IMR-90 (cell line): ENCODE measurements at regions not wholly inside any gene's neighbourhood (a gene's known extent, or its start where the extent isn't known, plus 50 kb on each side); places are given as distances from the start of the nearest gene placed in this dataset.

Experiments
- ATAC-seq: fragments of 200-7000 bp; cut with Tn5 transposase; 2 replicates; pipeline ENCODE4 v1.9.1; 2020; ENCODE audit warnings: low read depth, mild to moderate bottlenecking, moderate library complexity
- BruUV-seq: library from RNA; stranded (reverse); fragments of 400-500 nt; replicated peaks from 2 replicates; lab custom pipeline; 2021; lab: Mats Ljungman, UMichigan
- CTCF ChIA-PET: fragments of 300-600 bp; formaldehyde crosslinking; extraction: SDS; loops from one replicate; lab custom pipeline; 2021; ENCODE audit warnings: antibody characterized with exemption; lab: Yijun Ruan, JAX
- POLR2A ChIA-PET: fragments of 300-600 bp; sonication (Branson Sonifier 250); formaldehyde crosslinking; loops from one replicate; lab custom pipeline; 2022; ENCODE audit warnings: antibody characterized with exemption; ENCODE audit not compliant: unreplicated experiment; lab: Charles Lee
- DNase-seq: peaks from one replicate; pipeline ENCODE4 v3.0.0; 2013
- H2AFZ ChIP-seq: replicated peaks from 2 replicates; pipeline ENCODE3; 2013; ENCODE audit warnings: low read length, mild to moderate bottlenecking; ENCODE audit not compliant: poor library complexity
- H2AK5ac ChIP-seq: 2 replicates; pipeline ENCODE4 v1.6.1; 2013; ENCODE audit warnings: low read depth, low read length, inconsistent platforms
- H2AK9ac ChIP-seq: replicated peaks from 2 replicates; pipeline ENCODE3; 2013; ENCODE audit warnings: mild to moderate bottlenecking, low read depth, low read length, moderate library complexity; ENCODE audit not compliant: poor library complexity
- H2BK120ac ChIP-seq: 2 replicates; pipeline ENCODE4 v1.6.1; 2013; ENCODE audit warnings: low read depth, low read length, inconsistent platforms
- H2BK15ac ChIP-seq: 3 replicates; pipeline ENCODE4 v1.6.1; 2013; ENCODE audit warnings: low read depth, low read length, inconsistent platforms
- H2BK20ac ChIP-seq: 2 replicates; pipeline ENCODE4 v1.6.1; 2013; ENCODE audit warnings: low read depth, mild to moderate bottlenecking, inconsistent platforms, low read length, moderate library complexity
- H2BK5ac ChIP-seq: 2 replicates; pipeline ENCODE4 v1.6.1; 2013; ENCODE audit warnings: mild to moderate bottlenecking, low read depth, low read length, inconsistent platforms; ENCODE audit not compliant: poor library complexity, severe bottlenecking
- H3K14ac ChIP-seq: replicated peaks from 2 replicates; pipeline ENCODE4 v1.6.1; 2013; ENCODE audit warnings: low read depth, low read length, inconsistent platforms
- H3K18ac ChIP-seq: 2 replicates; pipeline ENCODE4 v1.6.1; 2013; ENCODE audit warnings: low read depth, low read length, control low read depth
- H3K23ac ChIP-seq: 2 replicates; pipeline ENCODE4 v1.6.1; 2013; ENCODE audit warnings: low read depth, low read length, inconsistent platforms
- H3K27ac ChIP-seq: 2 replicates; pipeline ENCODE4 v1.5.1; 2013; ENCODE audit warnings: mild to moderate bottlenecking, control low read depth, low read length; ENCODE audit not compliant: insufficient read depth
- H3K27me3 ChIP-seq: 2 replicates; pipeline ENCODE4 v1.6.1; 2013; ENCODE audit warnings: low read length; ENCODE audit not compliant: control insufficient read depth, insufficient read depth
- H3K36me3 ChIP-seq: 2 replicates; pipeline ENCODE4 v1.6.1; 2013; ENCODE audit warnings: low read length, mixed read lengths; ENCODE audit not compliant: control insufficient read depth, insufficient read depth
- H3K4ac ChIP-seq: 2 replicates; pipeline ENCODE4 v1.6.1; 2013; ENCODE audit warnings: low read depth, low read length, inconsistent platforms
- H3K4me1 ChIP-seq: 2 replicates; pipeline ENCODE4 v1.6.1; 2013; ENCODE audit warnings: low read length, mixed read lengths; ENCODE audit not compliant: control insufficient read depth, insufficient read depth
- H3K4me2 ChIP-seq: 2 replicates; pipeline ENCODE4 v1.6.1; 2013; ENCODE audit warnings: low read depth, mild to moderate bottlenecking, control low read depth, low read length, moderate library complexity
- H3K4me3 ChIP-seq: 2 replicates; pipeline ENCODE4 v1.5.1; 2013; ENCODE audit warnings: low read depth, mild to moderate bottlenecking, control low read depth, low read length, moderate library complexity; ENCODE audit not compliant: insufficient read depth
- H3K56ac ChIP-seq: 2 replicates; pipeline ENCODE4 v1.6.1; 2013; ENCODE audit warnings: low read length, inconsistent platforms; ENCODE audit not compliant: insufficient read depth; ENCODE audit errors: extremely low read depth
- H3K79me1 ChIP-seq, 2 experiments: 2 replicates each; pipeline ENCODE4 v1.6.1; 2013; ENCODE audit warnings: low read length in 2 of 2, inconsistent platforms in 1 of 2, low read depth in 1 of 2
- H3K9ac ChIP-seq: 2 replicates; pipeline ENCODE4 v1.6.1; 2013; ENCODE audit warnings: low read depth, low read length, control low read depth
- H3K9me1 ChIP-seq: 2 replicates; pipeline ENCODE4 v1.6.1; 2013; ENCODE audit warnings: low read length, inconsistent platforms; ENCODE audit not compliant: insufficient read depth
- H3K9me3 ChIP-seq: 2 replicates; pipeline ENCODE4 v1.6.1; 2013; ENCODE audit warnings: low read length; ENCODE audit not compliant: control insufficient read depth, insufficient read depth
- H4K20me1 ChIP-seq: 2 replicates; pipeline ENCODE4 v1.6.1; 2013; ENCODE audit warnings: low read length, inconsistent platforms; ENCODE audit not compliant: insufficient read depth
- H4K5ac ChIP-seq: 2 replicates; pipeline ENCODE4 v1.6.1; 2013; ENCODE audit warnings: mild to moderate bottlenecking, low read depth, low read length, control low read depth
- H4K8ac ChIP-seq, 2 experiments: 2 replicates each; pipeline ENCODE4 v1.6.1; 2013; ENCODE audit warnings: low read depth in 2 of 2, low read length in 2 of 2, control low read depth in 1 of 2, inconsistent platforms in 1 of 2
- H4K91ac ChIP-seq: 2 replicates; pipeline ENCODE4 v1.6.1; 2013; ENCODE audit warnings: low read depth, low read length, inconsistent platforms; ENCODE audit not compliant: insufficient read depth
- CEBPB ChIP-seq: IDR thresholded peaks from 2 replicates; pipeline ENCODE4 v1.6.1; 2012; ENCODE audit warnings: low read depth, low read length, improper control_type of control experiment
- CHD1 ChIP-seq: IDR thresholded peaks from 2 replicates; pipeline ENCODE4 v1.6.1; 2012; ENCODE audit warnings: low read depth, low read length, improper control_type of control experiment
- FOS ChIP-seq: fragments of 150-350 bp; IDR thresholded peaks from 2 replicates; pipeline ENCODE4 v1.6.1; 2016; ENCODE audit warnings: low read depth, low read length
- MAFK ChIP-seq: IDR thresholded peaks from 2 replicates; pipeline ENCODE4 v1.6.1; 2012; ENCODE audit warnings: low read depth, low read length, improper control_type of control experiment
- MXI1 ChIP-seq: IDR thresholded peaks from 2 replicates; pipeline ENCODE4 v1.6.1; 2012; ENCODE audit warnings: low read depth, mild to moderate bottlenecking, low read length, moderate library complexity, borderline replicate concordance
- NFE2L2 ChIP-seq: fragments of 150-350 bp; IDR thresholded peaks from 2 replicates; pipeline ENCODE4 v1.6.1; 2016; ENCODE audit warnings: low read depth, mild to moderate bottlenecking, low read length
- RCOR1 ChIP-seq: IDR thresholded peaks from 2 replicates; pipeline ENCODE4 v1.6.1; 2012; ENCODE audit warnings: mild to moderate bottlenecking, low read length, improper control_type of control experiment; ENCODE audit not compliant: insufficient replicate concordance
- RFX5 ChIP-seq: IDR thresholded peaks from 2 replicates; pipeline ENCODE4 v1.8.0; 2012; ENCODE audit warnings: low read depth, mild to moderate bottlenecking, low read length, moderate library complexity
- WGBS, 2 experiments: methylation state at CpG; one replicate each; pipeline versions ENCODE4 v1.1.5 to v1.1.7; 2013; ENCODE audit warnings: missing lambda C conversion rate in 2 of 2; ENCODE audit not compliant: insufficient read length in 1 of 2; ENCODE audit errors: extremely low coverage in 2 of 2; 5-methylcytosine and 5-hydroxymethylcytosine counted together
- dilution Hi-C: fragments of 300-500 bp; cut with HindIII; formaldehyde crosslinking; loops from one replicate; pipeline ENCODE4 v1.14.3; 2018; ENCODE audit warnings: low sequenced_read_pairs; ENCODE audit not compliant: unreplicated experiment
- in situ Hi-C: fragments of 300-500 bp; cut with MboI; formaldehyde crosslinking; loops from 3 replicates; pipeline ENCODE4 v1.14.3; 2019; ENCODE audit warnings: low sequenced_read_pairs, inconsistent platforms, mixed read lengths
- intact Hi-C: fragments of 100-400 bp; cut with micrococcal nuclease; formaldehyde crosslinking; loops from 2 replicates; pipeline ENCODE4 v1.10.0; 2022
- TF ChIP-seq, protein P1 (sequence below): fragments of 150-350 bp; IDR thresholded peaks from 2 replicates; pipeline ENCODE4 v1.6.1; 2016; ENCODE audit warnings: low read depth, mild to moderate bottlenecking, low read length, moderate library complexity, borderline replicate concordance
- TF ChIP-seq, protein P2 (sequence below): conservative IDR thresholded peaks from 2 replicates; pipeline ENCODE4 v1.5.1; 2012; ENCODE audit warnings: mild to moderate bottlenecking, low read depth, low read length, improper control_type of control experiment

DNA sequence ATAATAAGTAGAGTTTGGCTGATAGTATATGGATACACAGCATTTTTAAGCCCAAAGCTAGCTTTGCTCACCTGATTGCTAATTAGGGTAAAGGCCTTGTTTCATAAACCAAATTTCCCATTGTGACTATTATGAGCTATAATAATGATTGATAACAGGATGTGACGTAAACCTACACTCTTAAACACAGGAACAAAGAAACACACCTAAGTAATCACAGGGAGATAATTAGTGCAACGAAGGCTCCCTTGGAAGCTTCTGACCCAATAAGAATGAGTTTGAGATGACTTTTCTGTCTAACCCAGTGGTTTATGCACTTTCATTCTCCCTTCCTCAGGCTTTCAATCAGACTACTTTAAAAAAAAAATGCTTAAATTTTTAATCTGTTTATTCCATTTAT is 683.2 kb downstream of the SATB2 start:
- H4K5ac ChIP-seq = no peak overlapping the region
- no CpG with 5 or more reads among the region's 2 CpGs for WGBS, 2 experiments
- no peak overlapping the region for H2BK20ac ChIP-seq
- no peak overlapping the region for H4K8ac ChIP-seq
- no peak for TF ChIP-seq NFE2L2
- TF ChIP-seq RFX5 = no peak
- no peak for TF ChIP-seq RCOR1
- no peak for TF ChIP-seq CEBPB
- no peak for TF ChIP-seq MAFK
- TF ChIP-seq CHD1 = no peak
- TF ChIP-seq FOS = no peak
- TF ChIP-seq, protein P1, sequence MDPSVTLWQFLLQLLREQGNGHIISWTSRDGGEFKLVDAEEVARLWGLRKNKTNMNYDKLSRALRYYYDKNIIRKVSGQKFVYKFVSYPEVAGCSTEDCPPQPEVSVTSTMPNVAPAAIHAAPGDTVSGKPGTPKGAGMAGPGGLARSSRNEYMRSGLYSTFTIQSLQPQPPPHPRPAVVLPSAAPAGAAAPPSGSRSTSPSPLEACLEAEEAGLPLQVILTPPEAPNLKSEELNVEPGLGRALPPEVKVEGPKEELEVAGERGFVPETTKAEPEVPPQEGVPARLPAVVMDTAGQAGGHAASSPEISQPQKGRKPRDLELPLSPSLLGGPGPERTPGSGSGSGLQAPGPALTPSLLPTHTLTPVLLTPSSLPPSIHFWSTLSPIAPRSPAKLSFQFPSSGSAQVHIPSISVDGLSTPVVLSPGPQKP = no peak
- TF ChIP-seq MXI1 = no peak
- TF ChIP-seq, protein P2, sequence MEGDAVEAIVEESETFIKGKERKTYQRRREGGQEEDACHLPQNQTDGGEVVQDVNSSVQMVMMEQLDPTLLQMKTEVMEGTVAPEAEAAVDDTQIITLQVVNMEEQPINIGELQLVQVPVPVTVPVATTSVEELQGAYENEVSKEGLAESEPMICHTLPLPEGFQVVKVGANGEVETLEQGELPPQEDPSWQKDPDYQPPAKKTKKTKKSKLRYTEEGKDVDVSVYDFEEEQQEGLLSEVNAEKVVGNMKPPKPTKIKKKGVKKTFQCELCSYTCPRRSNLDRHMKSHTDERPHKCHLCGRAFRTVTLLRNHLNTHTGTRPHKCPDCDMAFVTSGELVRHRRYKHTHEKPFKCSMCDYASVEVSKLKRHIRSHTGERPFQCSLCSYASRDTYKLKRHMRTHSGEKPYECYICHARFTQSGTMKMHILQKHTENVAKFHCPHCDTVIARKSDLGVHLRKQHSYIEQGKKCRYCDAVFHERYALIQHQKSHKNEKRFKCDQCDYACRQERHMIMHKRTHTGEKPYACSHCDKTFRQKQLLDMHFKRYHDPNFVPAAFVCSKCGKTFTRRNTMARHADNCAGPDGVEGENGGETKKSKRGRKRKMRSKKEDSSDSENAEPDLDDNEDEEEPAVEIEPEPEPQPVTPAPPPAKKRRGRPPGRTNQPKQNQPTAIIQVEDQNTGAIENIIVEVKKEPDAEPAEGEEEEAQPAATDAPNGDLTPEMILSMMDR = no peak
- no peaks in the 10 kb centered on the region for H3K4me1 ChIP-seq
- no TSS peak for BruUV-seq
- H3K27me3 ChIP-seq = no peaks in the 10 kb centered on the region
- H2BK15ac ChIP-seq = no peak overlapping the region
- CTCF ChIA-PET = interaction anchor here (1.4 kb wide), 1 partner anchor 12 kb away, joined by 3 read pairs; no protein-coding TSS in a partner anchor
- H4K91ac ChIP-seq = no peak overlapping the region
- no peaks in the 10 kb centered on the region for H3K9me1 ChIP-seq
- H3K4me2 ChIP-seq = no peak overlapping the region
- no peak overlapping the region for H2AFZ ChIP-seq
- no peaks in the 10 kb centered on the region for H4K20me1 ChIP-seq
- POLR2A ChIA-PET = no interaction called here
- no peaks in the 10 kb centered on the region for H3K79me1 ChIP-seq
- no peak for DNase-seq
- H3K27ac ChIP-seq = no peak overlapping the region
- H3K18ac ChIP-seq = no peak overlapping the region
- H3K9ac ChIP-seq = no peak overlapping the region
- no peak overlapping the region for H3K14ac ChIP-seq
- in situ Hi-C loops = no loop called here
- H3K4ac ChIP-seq = no peak overlapping the region
- H2BK5ac ChIP-seq = no peak overlapping the region
- H3K36me3 ChIP-seq = no peaks in the 10 kb centered on the region
- dilution Hi-C loops = no loop called here
- no peak overlapping the region for H3K4me3 ChIP-seq
- no peak overlapping the region for H3K23ac ChIP-seq
- no peak overlapping the region for H2AK9ac ChIP-seq
- no peak overlapping the region for H2AK5ac ChIP-seq
- intact Hi-C loops = no loop called here
- no peak overlapping the region for H3K56ac ChIP-seq
- H3K9me3 ChIP-seq = no peaks in the 10 kb centered on the region
- no peak for ATAC-seq
- H2BK120ac ChIP-seq = no peak overlapping the region
